Lower leg skin (tissue), 4 donors: ENCODE measurements at regions not wholly inside any gene's neighbourhood (a gene's known extent, or its start where the extent isn't known, plus 50 kb on each side); places are given as distances from the start of the nearest gene placed in this dataset.

Experiments
- DNase-seq, 2 donors: peaks; one replicate each; pipeline ENCODE4 v3.0.0-alpha.2; 2019; ENCODE audit warnings: low spot score in 2 of 2
- H3K4me3 ChIP-seq: fragments of 200-600 bp; sonication (generic); 2 replicates; pipeline ENCODE4 v1.5.1; 2017; ENCODE audit warnings: mild to moderate bottlenecking, low read depth; ENCODE audit not compliant: poor library complexity, severe bottlenecking
- CTCF ChIP-seq, 3 donors: fragments of 450-650 bp; IDR thresholded peaks; one replicate each; pipeline ENCODE4 v1.5.1; 2016; ENCODE audit warnings: antibody characterized with exemption in 3 of 3, mild to moderate bottlenecking in 3 of 3, moderate library complexity in 2 of 3
- POLR2A ChIP-seq, 2 donors: fragments of 450-650 bp; IDR thresholded peaks; one replicate each; pipeline ENCODE4 v1.6.1; 2016 to 2017; ENCODE audit warnings: antibody characterized with exemption in 2 of 2, mild to moderate bottlenecking in 1 of 2, moderate library complexity in 1 of 2
- WGBS, 2 donors: methylation state at CpG; one replicate each; pipeline ENCODE4 v1.1.5; 2018; 5-methylcytosine and 5-hydroxymethylcytosine counted together
- intact Hi-C: fragments of 100-400 bp; cut with DNase I; formaldehyde crosslinking; loops from one replicate; pipeline ENCODE4 v1.15.0; 2023; ENCODE audit warnings: low total_unique reads

DNA sequence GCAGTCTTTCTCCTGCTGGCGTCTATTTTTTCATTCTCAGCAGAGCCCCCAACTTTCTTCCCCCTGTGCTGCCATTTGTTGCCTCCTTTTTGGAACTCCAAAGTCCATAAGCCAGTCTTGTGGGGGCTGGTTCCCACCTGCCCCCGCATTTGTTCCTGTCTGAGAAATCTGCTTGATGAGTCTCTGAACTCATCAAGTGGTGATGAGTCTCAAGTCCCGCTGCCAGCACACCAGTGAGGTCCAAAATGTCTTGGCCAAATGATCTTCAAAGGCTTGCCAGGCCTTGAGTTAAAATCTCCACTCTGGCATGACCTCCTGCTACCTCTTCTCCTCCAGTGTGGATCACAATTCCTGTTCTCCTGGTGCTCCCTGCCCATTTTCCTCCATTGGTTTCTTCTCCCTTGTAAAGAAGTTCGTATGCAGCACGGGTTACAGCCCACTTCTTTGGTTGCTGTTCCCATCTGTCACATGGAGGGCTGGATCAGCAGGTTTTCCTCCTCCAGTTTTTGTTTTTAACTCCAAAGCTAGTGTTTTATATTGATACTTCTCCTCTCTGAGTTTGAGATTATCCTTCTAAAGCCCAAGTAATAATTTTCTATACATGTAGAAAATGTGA lies 72.7 kb upstream of the LIMCH1 start:
- TF ChIP-seq POLR2A (IDR thresholded peaks at IDR 0.05) (no peak), CTCF (IDR thresholded peaks at IDR 0.05) (no peak)
- 64 to 70% methylated on average over 5 of the region's 5 CpGs for WGBS, 2 donors
- H3K4me3 ChIP-seq: no peak overlapping the region
- DNase-seq: no peak
- intact Hi-C loops: no loop called here

GRCh38 chr4:41466249-41466648 lies 71.7 kb upstream of the LIMCH1 start:
- 76 to 84% methylated on average over 2 of the region's 2 CpGs for WGBS, 2 donors
- intact Hi-C loops: no loop called here

DNA sequence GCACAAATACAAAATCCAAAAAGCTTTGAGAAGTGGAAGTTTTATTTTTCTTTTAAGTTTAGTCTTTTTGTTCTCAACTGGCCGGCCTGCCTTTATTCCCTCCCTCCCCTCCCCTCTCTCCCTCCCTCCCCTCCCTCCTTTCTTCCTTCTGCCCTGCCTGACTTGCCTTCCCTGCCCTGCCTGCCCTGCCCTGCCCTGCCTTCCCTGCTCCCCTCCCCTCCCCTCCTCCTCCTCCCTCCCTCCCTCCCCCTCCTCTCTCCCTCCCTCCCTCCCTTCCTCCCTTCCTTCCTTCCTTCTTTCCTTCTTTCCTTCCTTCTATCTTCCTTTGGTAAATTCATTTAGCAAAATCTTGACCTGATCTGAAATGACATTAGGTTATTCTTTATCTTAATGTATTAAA lies 69.8 kb upstream of the LIMCH1 start:
- TF ChIP-seq CTCF (IDR thresholded peaks at IDR 0.05): no peak
- no peak for TF ChIP-seq POLR2A (IDR thresholded peaks at IDR 0.05)
- intact Hi-C loops: no loop called here
- H3K4me3 ChIP-seq: no peak overlapping the region
- 32 to 53% methylated on average over 1 of the region's 1 CpG for WGBS, 2 donors
- no peak for DNase-seq

More at GRCh38 chr4:41466249-41466648, 71.7 kb upstream of the LIMCH1 start:
- H3K4me3 ChIP-seq: no peak overlapping the region
- DNase-seq: no peak
- TF ChIP-seq POLR2A (IDR thresholded peaks at IDR 0.05) (no peak), CTCF (IDR thresholded peaks at IDR 0.05) (no peak)

DNA sequence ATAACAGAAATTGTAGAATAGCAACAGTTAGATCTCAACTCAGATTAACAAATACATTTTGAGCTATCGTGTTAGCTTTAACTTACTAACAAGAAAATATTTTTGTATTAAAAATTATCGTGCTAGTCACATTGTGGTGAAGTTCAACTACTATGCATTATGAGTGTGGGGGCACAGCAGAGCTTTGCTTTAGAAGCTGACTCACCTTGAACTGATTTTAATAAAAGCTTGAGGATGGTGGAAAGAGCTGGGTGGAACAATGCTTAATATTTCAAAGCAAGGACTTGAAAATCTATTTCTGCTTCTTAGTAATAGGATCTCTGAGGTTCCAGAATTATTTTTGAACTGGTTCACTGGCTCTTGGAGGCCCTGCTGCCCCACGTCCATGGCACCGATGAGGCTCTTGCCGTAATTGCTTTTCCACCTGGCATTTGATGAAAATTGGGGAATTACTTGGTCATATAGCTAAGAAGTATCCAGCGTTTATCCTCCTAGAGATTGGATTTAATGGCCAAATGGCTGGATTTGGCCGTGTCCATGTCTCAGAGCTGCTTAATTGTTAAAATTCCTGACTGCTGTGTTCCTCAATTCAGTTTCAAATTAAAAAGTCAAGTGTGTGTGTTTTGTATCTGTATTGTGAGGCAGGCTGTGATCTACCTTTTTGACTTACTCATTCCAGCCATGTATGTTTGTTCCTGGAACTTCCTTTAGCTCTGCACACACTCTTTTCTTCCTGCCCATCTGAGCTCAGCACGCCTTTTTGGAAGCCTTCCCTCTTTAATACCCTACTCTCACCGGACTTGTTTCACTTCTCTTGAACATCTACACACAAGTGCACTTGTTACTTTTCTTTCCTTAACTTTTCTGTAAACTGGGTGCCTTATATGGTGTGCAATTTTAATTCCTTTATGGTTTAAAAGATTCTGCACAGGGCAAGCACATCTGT lies 66.6 kb upstream of the LIMCH1 start:
- no peak overlapping the region for H3K4me3 ChIP-seq
- no peak for TF ChIP-seq CTCF (IDR thresholded peaks at IDR 0.05)
- no peak for TF ChIP-seq POLR2A (IDR thresholded peaks at IDR 0.05)
- no peak for DNase-seq
- WGBS, 2 donors: 59 to 65% methylated on average over 9 of the region's 9 CpGs
- intact Hi-C loops: no loop called here

DNA sequence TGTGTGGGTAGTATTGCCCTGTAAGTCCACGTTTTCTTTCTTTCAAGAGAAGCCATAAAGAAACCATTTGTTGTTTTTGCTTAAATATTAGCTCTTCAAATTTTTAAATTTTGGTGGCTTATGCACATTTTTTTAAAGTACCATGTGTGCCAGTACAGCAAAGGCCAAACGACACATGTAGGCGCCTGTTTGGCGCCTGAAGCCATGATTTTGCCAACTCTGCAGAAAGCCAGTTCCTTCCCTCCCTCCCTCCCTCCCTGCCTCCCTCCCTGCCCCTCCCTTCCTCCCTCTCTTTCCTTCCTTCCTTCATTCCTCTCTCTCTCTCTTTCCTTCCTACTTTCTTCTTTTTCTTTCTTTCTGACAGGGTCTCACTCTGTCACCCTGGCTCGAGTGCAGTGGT lies 65.9 kb upstream of the LIMCH1 start:
- no peak overlapping the region for H3K4me3 ChIP-seq
- TF ChIP-seq CTCF (IDR thresholded peaks at IDR 0.05): no peak
- no peak for TF ChIP-seq POLR2A (IDR thresholded peaks at IDR 0.05)
- DNase-seq: no peak
- intact Hi-C loops: no loop called here
- 37 to 41% methylated on average over 5 of the region's 5 CpGs for WGBS, 2 donors
